Umbilical cord (tissue), 1 donor: ENCODE measurements at regions not wholly inside any gene's neighbourhood (a gene's known extent, or its start where the extent isn't known, plus 50 kb on each side); places are given as distances from the start of the nearest gene placed in this dataset.
"Not testable (repeated sequence)": the region's sequence is repeated elsewhere in the genome, so short reads cannot be mapped to it uniquely, and the experiment has no call there.

Experiments used
- DNase-seq: peaks from one replicate; pipeline ENCODE4 v3.0.0-alpha.2; 2015; ENCODE audit warnings: low spot score

DNA sequence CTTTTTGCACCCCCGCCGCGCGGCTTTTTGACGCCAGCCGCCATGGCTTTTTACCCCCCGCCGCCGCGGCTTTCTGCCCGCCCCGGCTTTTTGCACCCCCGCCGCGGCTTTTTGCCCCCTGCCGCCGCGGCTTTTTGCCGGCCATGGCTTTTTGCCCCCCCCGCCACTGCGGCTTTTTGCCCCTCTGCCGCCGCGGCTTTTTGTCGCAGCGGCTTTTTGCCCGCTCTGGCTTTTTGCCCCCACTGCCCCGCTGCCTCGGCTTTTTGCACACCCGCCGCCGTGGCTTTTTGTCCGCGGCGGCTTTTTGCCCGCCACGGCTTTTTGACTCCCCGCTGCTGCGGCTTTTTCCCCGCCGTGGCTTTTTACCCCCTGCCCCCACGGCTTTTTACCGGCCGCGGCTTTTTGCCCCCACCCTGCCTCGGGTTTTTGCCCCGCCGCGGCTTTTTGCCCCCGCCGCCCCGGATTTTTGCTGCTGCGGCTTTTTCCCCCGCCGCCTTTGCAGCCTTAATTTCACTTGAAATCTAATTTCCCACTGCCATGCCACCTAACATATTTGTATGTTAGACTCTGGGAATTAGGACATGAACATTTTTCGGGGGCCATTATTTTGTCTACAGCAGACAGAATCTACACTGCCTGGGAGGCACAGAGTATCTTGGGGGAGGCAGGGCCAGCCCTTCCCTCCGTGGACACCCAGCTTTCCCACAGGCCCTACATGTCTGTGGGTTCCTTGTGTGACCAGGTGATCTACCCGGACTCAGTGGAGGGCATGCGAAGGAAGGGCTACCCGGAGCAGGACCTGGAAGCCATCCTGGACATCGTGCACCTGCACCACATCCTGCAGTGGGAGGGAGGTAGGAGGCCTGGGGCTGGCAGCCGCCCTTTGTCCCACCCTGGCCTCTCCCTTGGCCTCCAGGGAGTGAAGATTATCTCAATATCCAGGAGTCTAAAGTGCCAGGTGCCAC, 3031.0 kb upstream of the TEKT4 start:
- DNase-seq = no peak

DNA sequence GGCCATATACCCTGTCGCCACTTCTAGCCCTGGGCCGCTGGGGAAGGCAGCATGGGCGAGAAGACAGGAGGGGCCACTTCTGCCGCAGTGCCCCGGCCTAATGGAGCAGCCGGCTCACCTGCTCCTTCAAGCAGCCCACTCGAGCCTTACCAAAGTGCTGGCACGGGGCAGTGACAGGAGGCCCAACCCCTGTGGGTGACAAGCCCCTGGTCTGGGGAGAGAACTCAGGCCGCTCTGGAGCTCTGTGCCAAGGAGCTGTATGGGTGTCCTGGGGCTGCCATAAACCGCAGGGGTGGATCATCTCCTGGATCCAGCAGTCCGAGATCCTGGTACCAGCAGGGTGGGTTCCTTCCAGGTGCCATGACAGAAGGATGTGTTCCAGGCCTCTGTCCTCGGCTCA, 3029.0 kb upstream of the TEKT4 start:
- not testable (repeated sequence) for DNase-seq

DNA sequence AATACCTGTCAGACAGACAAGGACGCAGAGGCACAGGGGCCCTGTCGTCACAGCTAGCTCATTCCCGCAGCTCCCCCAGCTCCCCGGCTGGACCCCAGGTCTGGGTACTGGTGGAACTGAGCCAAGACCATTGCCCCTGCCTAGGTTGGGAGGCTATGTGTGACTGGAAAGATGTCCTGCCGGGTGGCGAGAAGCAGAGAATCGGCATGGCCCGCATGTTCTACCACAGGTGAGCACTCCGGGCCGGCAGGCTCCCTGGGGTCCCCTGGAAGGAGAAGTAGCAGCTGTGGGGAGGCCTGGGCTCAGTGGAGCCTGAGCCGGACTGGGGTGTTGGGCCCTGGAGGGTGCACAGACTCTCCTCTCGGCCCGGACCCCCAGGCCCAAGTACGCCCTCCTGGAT, 3028.3 kb upstream of the TEKT4 start:
- not testable (repeated sequence) for DNase-seq

DNA sequence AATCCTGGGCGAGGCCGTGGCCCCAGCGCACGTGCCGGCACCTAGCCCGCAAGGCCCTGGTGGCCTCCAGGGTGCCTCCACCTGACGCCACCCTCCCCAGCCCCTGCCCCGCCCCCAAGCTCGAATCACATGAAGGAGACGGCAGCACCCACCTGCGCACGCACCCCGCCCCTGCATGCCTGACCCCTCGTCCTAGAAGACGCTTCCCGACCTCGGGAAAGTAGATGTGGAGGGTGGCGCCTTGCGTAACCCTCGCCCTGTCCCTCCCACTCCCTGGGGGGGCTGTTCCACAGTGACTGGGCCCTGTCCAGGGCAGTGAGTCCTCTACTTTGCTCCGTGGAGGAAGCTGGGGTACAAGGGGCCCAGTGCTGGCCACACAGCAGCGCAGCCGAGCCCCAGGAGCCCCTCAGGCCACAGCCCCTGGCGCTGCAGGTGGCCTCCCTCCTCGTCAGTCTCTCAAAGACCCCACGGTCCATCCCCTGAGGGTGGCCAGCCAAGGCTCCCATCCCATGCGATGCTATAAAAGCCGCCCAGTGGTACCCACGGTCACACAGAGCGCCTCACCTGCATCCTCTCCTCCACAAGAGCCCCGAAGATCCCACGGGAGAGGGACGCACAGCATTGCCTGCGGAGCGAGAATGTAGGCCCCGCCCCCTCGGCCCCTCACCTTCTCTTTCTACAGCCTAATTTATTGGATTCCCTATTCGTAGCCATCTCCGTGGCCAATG, 3027.3 kb upstream of the TEKT4 start:
- not testable (repeated sequence) for DNase-seq

DNA sequence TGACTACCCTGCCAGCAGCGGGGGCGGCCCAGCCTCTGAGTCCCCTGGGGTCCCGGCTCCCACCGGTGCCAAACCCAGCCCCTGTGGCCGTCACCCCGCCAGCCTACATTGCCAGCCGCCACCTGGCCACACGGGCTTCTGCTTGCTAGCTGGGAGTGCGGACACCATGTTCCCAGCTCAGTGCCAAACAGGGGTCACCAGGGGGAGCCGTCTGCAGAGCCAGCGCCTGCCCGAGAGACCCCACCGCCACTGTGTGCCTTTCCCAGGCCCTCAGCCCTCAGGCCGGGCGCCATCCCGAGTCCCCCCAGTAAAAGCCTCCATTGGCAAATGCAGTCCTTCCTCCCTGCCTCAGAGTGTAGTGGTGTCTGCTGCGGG, 3026.8 kb upstream of the TEKT4 start:
- DNase-seq = not testable (repeated sequence)

DNA sequence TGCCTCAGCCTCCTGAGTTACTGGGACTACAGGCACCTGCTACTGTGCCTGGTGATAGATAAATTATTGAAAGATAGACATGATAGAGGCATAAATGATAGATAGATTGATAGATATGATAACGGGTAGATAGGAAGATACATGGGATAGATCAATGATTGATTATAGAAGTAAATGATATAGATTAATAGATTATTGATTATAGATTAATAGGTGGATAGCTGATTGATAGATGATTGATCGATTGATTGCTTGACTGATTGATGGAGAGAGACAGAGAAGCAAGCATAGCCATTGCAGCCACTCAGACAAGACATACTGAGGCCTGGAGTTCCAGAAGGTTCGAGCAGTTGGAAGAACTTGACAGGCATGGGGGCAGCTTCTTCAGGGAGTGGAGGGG, 3024.8 kb upstream of the TEKT4 start:
- DNase-seq = not testable (repeated sequence)

DNA sequence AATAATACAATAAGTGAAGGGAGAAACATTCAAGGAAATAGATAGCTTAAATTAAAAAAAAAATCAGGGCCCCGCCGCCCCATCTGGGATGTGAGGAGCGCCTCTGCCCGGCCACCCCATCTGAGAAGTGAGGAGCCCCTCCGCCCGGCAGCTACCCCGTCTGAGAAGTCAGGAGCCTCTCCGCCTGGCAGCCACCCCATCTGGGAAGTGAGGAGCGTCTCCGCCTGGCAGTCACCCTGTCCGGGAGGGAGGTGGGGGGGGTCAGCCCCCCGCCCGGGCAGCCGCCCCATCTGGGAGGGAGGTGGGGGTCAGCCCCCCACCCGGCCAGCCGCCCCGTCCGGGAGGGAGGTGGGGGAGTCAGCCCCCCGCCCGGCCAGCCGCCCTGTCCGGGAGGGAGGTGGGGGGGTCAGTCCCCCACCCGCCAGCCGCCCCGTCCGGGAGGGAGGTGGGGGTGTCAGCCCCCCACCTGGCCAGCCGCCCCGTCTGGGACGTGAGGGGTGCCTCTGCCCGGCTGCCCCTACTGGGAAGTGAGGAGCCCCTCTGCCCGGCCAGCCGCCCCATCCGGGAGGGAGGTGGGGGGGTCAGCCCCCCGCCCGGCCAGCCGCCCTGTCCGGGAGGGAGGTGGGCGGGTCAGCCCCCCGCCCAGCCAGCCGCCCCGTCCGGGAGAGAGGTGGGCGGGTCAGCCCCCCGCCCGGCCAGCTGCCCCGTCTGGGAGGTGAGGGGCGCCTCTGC, 3019.4 kb upstream of the TEKT4 start:
- DNase-seq = not testable (repeated sequence)

DNA sequence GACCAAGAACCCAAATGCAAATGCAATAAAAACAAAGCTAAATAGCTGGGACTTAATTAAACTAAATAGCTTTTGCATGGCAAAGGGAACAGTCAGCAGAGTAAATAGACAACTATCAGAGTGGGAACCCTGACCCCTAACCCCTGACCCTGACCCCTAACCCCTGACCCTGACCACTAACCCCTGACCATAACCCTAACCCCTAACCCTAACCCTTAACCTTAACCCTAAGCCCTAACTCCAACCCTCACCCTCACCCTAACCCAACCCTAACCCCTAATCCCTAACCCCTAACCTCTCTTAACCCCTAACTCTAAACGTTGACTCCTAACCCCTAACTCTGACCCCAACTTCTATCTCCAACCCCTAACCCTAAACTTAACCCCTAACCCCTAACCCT, 3014.3 kb upstream of the TEKT4 start:
- not testable (repeated sequence) for DNase-seq

DNA sequence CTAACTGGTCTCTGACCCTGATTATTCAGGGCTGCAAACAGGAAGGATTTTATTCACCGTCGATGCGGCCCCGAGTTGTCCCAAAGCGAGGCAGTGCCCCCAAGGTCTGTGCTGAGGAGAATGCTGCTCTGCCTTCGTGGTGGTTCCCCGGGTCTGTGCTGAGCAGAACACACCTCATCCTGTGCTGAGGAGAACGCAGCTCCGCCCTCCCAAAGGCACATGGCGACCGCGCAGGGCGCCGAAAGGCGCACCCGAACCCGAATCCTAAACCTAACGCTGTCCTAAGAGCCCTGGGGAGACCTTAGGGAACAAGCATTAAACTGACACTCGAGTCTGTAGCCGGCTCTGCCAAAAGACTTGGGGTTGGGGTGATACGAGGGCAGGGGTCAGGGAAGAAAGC, 3013.5 kb upstream of the TEKT4 start:
- DNase-seq = not testable (repeated sequence)

DNA sequence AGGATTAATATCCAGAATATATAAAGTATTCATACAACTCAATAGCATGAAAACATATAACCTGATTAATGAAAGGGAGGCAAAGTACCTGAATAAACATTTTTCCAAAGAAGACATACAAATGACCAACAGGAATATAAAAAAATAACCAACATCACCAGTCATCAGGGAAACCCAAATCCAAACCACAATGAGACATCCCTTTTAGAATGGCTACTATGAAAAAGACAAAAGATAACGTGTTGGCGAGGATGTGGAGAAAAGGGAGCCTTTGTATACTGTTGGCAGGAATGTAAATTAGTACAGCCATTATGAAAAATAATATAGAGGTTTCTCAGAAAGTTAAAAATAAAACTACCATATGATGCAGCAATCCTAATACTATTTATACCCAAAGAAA, 2999.5 kb upstream of the TEKT4 start:
- not testable (repeated sequence) for DNase-seq

DNA sequence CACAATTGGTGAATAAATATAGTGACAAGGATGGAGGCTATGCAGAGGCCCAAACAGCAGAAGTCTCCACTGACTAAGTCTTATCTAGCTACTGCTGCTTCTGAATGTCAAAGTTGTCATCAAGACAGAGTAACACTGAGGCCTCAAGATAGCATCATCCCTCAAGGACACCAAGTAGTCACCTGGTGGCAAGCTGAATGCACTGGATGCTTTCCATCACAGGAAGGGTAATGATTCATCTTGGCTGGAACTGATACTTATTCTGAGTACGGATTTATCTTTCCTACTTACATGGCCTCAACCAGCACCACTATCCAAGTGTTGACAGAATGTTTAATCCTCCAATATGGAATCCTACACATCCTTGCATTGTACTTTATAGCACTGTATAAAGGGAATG, 2997.8 kb upstream of the TEKT4 start:
- not testable (repeated sequence) for DNase-seq

DNA sequence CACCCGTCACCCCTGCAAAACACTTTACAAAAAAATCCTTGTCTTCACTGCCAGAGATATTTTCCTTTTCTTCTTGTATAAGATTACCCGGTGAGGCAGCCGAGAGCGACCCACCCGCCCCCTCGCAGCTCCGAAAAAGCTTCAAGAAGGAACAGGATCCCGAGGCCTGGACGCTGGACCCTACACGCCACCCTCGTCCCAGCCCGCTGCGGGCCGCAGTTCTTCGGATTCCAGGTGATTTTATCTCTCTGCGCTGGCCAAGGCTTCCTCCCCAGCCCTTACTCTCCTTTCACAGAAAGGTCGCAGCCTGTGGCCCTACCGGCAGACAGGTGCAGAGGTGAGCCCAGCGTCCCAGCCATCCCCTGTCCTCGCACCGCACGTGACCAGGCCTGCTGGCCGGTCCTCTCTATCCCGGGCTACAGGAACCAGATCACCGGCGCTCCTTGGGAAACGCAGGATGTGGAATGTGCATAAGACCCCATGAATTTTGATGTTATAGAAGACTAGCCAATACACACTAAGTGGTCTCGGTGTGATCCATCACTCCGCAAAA, 2993.5 kb upstream of the TEKT4 start:
- DNase-seq = not testable (repeated sequence)

DNA sequence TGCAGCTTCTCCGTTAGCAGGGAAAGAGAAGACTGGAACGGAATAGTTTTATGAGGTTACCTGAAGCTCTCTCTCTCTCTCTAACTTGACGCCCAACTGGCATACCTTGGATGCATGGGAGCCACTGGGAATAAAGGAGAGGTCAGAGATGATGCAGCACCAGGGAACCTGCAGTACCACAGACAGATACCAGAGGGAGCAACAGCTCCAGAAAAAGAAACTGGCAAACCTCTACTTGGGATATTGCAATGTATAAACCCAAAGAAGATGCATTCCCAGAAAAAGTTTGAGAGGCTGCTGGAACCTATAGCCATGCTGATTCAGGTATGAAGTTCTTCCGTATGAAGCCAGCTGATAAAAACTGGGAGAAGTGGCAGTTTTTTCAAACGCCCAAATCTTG, 2976.1 kb upstream of the TEKT4 start:
- DNase-seq = not testable (repeated sequence)

DNA sequence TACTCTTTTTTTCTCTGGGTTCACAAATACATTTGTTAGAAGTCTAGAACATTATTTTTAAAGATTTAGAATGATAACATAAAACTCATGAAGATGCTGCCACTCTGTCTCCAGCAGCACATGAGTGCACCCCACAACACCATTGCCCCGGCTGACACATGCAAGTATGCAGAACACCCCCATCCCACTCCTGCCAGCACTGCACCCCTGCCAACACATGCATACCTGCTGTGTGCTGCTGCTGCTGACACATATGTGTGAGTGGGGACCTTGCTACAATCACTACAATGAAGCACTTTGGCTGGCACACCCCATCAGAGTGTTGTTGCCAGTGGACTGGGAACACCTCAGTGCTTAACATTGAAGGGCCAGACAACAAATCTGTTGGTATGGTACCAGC, 2953.6 kb upstream of the TEKT4 start:
- DNase-seq = not testable (repeated sequence)
